Adrenal gland (tissue), 9 donors: ENCODE measurements at regions not wholly inside any gene's neighbourhood (a gene's known extent, or its start where the extent isn't known, plus 50 kb on each side); places are given as distances from the start of the nearest gene placed in this dataset.

Source experiments
- DNase-seq, 7 donors: peaks; one replicate each; pipeline ENCODE4 v3.0.0-alpha.2; 2019 to 2020
- H3K27ac ChIP-seq, 5 donors: fragments of 200-600 bp; sonication (generic) in 4 of 5; 1 replicate in 3 of 5; 2 replicates in 2 of 5; pipeline versions ENCODE4 v1.5.1 to v1.8.0; 2016 to 2020; ENCODE audit warnings: mild to moderate bottlenecking in 1 of 5
- H3K27me3 ChIP-seq: fragments of 200-600 bp; 2 replicates; pipeline ENCODE4 v1.8.0; 2021
- H3K36me3 ChIP-seq, 2 donors: fragments of 200-600 bp; replicated peaks in 1 of 2; 1 replicate in 1 of 2; 2 replicates in 1 of 2; pipeline versions ENCODE4 v1.5.1 to v1.8.0; 2018 to 2022
- H3K4me1 ChIP-seq, 2 donors: fragments of 200-600 bp; replicated peaks in 1 of 2; 1 replicate in 1 of 2; 2 replicates in 1 of 2; pipeline versions ENCODE4 v1.5.1 to v1.8.0; 2018 to 2021
- H3K4me3 ChIP-seq, 4 donors: fragments of 200-600 bp; sonication (generic) in 3 of 4; one replicate each; pipeline ENCODE4 v1.5.1; 2016 to 2018
- H3K9me3 ChIP-seq, 3 donors: fragments of 200-600 bp; sonication (generic) in 1 of 3; replicated peaks in 1 of 3; 1 replicate in 2 of 3; 2 replicates in 1 of 3; pipeline versions ENCODE4 v1.5.1 to v1.8.0; 2016 to 2021
- CTCF ChIP-seq, 6 experiments: fragments of 450-650 bp in 4 of 6; fragments of 200-600 bp in 2 of 6; sonication (generic) in 1 of 6; IDR thresholded peaks; 1 replicate in 5 of 6; 2 replicates in 1 of 6; pipeline versions ENCODE4 v1.5.1 to v1.8.0; 2016 to 2021; ENCODE audit warnings: antibody characterized with exemption in 6 of 6, mild to moderate bottlenecking in 2 of 6, moderate library complexity in 1 of 6
- POLR2A ChIP-seq, 2 donors: fragments of 450-650 bp; IDR thresholded peaks; one replicate each; pipeline ENCODE4 v1.6.1; 2017; ENCODE audit warnings: antibody characterized with exemption in 2 of 2, mild to moderate bottlenecking in 2 of 2, moderate library complexity in 1 of 2
- WGBS, 4 donors: extraction: QIAGEN DNeasy Blood & Tissue Kit in 2 of 4; methylation state at CpG; one replicate each; pipeline versions ENCODE4 v1.1.5 to v1.1.7; 2013 to 2017; 5-methylcytosine and 5-hydroxymethylcytosine counted together
- intact Hi-C, 2 donors: fragments of 100-400 bp; cut with DNase I; formaldehyde crosslinking; loops; one replicate each; pipeline versions ENCODE4 v1.14.1 to v1.15.0; 2022 to 2023
- donor health status: healthy with polysubstance abuse.
- donor health status: Bipolar disorder and iron deficiency.
- donor health status: DM: yes; HTN: yes; CAD: no.
- donor health status: DM: no; HTN: no; CAD: no.
- donor health status: DM: no; HTN: no; CAD: no.

- no peak for DNase-seq
- Histone ChIP-seq H3K27ac (no peak overlapping the region), H3K27me3 (no peaks in the 10 kb centered on the region), H3K36me3 (no peaks in the 10 kb centered on the region), H3K4me3 (no peak overlapping the region), H3K4me1 (peaks cover 0 to 3% of the 10 kb centered on the region in 2 donors), H3K9me3 (no peaks in the 10 kb centered on the region)
- no peak for TF ChIP-seq CTCF (IDR thresholded peaks at IDR 0.05)
- TF ChIP-seq POLR2A (IDR thresholded peaks at IDR 0.05): no peak
- intact Hi-C loops: no loop called here
- WGBS, 4 donors: 92 to 96% (median 94%) methylated on average over 6 of the region's 6 CpGs
These were observed 461.8 kb downstream of the SHQ1 start for GRCh38 chr3:72386327-72387000.

GRCh38 chr3:72385167-72385566 is 463.1 kb downstream of the SHQ1 start:
- Histone ChIP-seq H3K4me3 (no peak overlapping the region), H3K4me1 (peaks cover 0 to 6% of the 10 kb centered on the region in 2 donors), H3K9me3 (no peaks in the 10 kb centered on the region), H3K27ac (no peak overlapping the region), H3K36me3 (no peaks in the 10 kb centered on the region), H3K27me3 (no peaks in the 10 kb centered on the region)
- DNase-seq: no peak
- intact Hi-C loops: no loop called here
- TF ChIP-seq POLR2A (IDR thresholded peaks at IDR 0.05) (no peak), CTCF (IDR thresholded peaks at IDR 0.05) (no peak)
- WGBS, 4 donors: 91 to 99% (median 95%) methylated on average over 3 of the region's 3 CpGs

- DNase-seq: no peak
- TF ChIP-seq CTCF (IDR thresholded peaks at IDR 0.05): no peak
- TF ChIP-seq POLR2A (IDR thresholded peaks at IDR 0.05): no peak
- Histone ChIP-seq H3K4me3 (no peak overlapping the region), H3K9me3 (no peaks in the 10 kb centered on the region), H3K27me3 (no peaks in the 10 kb centered on the region), H3K27ac (no peak overlapping the region), H3K4me1 (peaks cover 0 to 8% of the 10 kb centered on the region in 2 donors), H3K36me3 (no peaks in the 10 kb centered on the region)
- intact Hi-C loops: no loop called here
- WGBS, 4 donors: 56 to 62% (median 58%) methylated on average over 5 of the region's 5 CpGs
These were observed 463.6 kb downstream of the SHQ1 start for GRCh38 chr3:72384602-72385001.

- TF ChIP-seq POLR2A (IDR thresholded peaks at IDR 0.05) (no peak), CTCF (IDR thresholded peaks at IDR 0.05) (no peak)
- no peaks in the 10 kb centered on the region for H3K36me3 ChIP-seq
- H3K4me1 ChIP-seq: peaks cover 0 to 11% of the 10 kb centered on the region in 2 donors
- DNase-seq: no peak
- no peak overlapping the region for H3K27ac ChIP-seq
- no peaks in the 10 kb centered on the region for H3K27me3 ChIP-seq
- intact Hi-C loops: no loop called here
- no peak overlapping the region for H3K4me3 ChIP-seq
- WGBS, 4 donors: 87 to 96% (median 92%) methylated on average over 4 of the region's 4 CpGs
- no peaks in the 10 kb centered on the region for H3K9me3 ChIP-seq
These were observed 464.4 kb downstream of the SHQ1 start for GRCh38 chr3:72383883-72384282.
